Activated B cell treated with CpG ODN at 0.5 μM for 24 hours (primary cell): ENCODE measurements at regions not wholly inside any gene's neighbourhood (a gene's known extent, or its start where the extent isn't known, plus 50 kb on each side); places are given as distances from the start of the nearest gene placed in this dataset.

Experiments
- ATAC-seq: fragments of 200-7000 bp; cut with Tn5 transposase; one replicate; pipeline ENCODE4 v1.10.0; 2021; ENCODE audit warnings: low read depth, mild to moderate bottlenecking, moderate library complexity
- CTCF ChIA-PET: fragments of 350-600 bp; sonication (Branson Sonifier 250); formaldehyde crosslinking; loops from one replicate; lab custom pipeline; 2021; ENCODE audit warnings: antibody characterized with exemption; lab: Charles Lee
- POLR2A ChIA-PET: fragments of 350-600 bp; sonication (Branson Sonifier 250); formaldehyde crosslinking; loops from one replicate; lab custom pipeline; 2021; ENCODE audit warnings: antibody characterized with exemption; lab: Charles Lee
- DNase-seq: peaks from one replicate; pipeline ENCODE4 v3.0.0; 2022
- H3K27ac Mint-ChIP-seq: one replicate; pipeline ENCODE4 v1.8.0; 2020; ENCODE audit warnings: mixed read lengths
- H3K27me3 Mint-ChIP-seq: one replicate; pipeline ENCODE4 v1.8.0; 2021; ENCODE audit warnings: mixed read lengths
- H3K36me3 Mint-ChIP-seq: one replicate; pipeline ENCODE4 v1.8.0; 2021; ENCODE audit warnings: low read depth, mixed read lengths
- H3K4me1 Mint-ChIP-seq: one replicate; pipeline ENCODE4 v1.8.0; 2021; ENCODE audit warnings: mixed read lengths
- H3K4me3 Mint-ChIP-seq: one replicate; pipeline ENCODE4 v1.8.0; 2020; ENCODE audit warnings: mild to moderate bottlenecking, mixed read lengths
- H3K9me3 Mint-ChIP-seq: one replicate; pipeline ENCODE4 v1.8.0; 2020; ENCODE audit warnings: mixed read lengths
- intact Hi-C: fragments of 100-400 bp; cut with micrococcal nuclease; formaldehyde crosslinking; loops from one replicate; pipeline ENCODE4 v1.15.1; 2024
- TF ChIP-seq, protein P1 (sequence below): fragments of 200-600 bp; IDR thresholded peaks from one replicate; pipeline ENCODE4 v1.8.0; 2022; ENCODE audit warnings: antibody characterized with exemption, mild to moderate bottlenecking

DNA sequence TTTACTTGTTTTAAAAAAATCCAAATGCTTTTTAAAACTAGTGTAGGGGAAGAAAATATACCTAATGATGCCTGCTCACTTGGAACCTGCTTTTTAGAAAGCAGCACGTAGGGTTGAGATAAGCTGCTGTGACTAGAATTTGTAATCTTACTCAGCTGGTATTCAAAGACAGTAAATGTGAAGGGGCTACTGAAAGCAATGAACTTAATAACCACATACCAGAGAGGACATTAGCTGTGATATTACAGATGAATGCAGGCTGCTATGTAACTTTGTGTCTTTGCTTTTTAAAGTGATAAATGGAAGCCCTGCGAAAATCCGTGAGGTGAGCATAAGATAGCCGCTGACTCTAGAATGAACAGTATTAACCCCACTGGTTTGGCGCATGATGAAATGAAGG, 124.1 kb downstream of the TRIML1 start:
- Mint-ChIP-seq H3K4me3 (no peak overlapping the region), H3K27ac (no peak overlapping the region), H3K9me3 (peaks cover 6% of the 10 kb centered on the region), H3K36me3 (no peaks in the 10 kb centered on the region), H3K27me3 (no peaks in the 10 kb centered on the region), H3K4me1 (no peaks in the 10 kb centered on the region)
- ChIA-PET CTCF (no interaction called here), POLR2A (no interaction called here)
- DNase-seq (no peak), ATAC-seq (no peak)
- TF ChIP-seq, protein P1, sequence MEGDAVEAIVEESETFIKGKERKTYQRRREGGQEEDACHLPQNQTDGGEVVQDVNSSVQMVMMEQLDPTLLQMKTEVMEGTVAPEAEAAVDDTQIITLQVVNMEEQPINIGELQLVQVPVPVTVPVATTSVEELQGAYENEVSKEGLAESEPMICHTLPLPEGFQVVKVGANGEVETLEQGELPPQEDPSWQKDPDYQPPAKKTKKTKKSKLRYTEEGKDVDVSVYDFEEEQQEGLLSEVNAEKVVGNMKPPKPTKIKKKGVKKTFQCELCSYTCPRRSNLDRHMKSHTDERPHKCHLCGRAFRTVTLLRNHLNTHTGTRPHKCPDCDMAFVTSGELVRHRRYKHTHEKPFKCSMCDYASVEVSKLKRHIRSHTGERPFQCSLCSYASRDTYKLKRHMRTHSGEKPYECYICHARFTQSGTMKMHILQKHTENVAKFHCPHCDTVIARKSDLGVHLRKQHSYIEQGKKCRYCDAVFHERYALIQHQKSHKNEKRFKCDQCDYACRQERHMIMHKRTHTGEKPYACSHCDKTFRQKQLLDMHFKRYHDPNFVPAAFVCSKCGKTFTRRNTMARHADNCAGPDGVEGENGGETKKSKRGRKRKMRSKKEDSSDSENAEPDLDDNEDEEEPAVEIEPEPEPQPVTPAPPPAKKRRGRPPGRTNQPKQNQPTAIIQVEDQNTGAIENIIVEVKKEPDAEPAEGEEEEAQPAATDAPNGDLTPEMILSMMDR: no peak
- intact Hi-C loops: no loop called here

DNA sequence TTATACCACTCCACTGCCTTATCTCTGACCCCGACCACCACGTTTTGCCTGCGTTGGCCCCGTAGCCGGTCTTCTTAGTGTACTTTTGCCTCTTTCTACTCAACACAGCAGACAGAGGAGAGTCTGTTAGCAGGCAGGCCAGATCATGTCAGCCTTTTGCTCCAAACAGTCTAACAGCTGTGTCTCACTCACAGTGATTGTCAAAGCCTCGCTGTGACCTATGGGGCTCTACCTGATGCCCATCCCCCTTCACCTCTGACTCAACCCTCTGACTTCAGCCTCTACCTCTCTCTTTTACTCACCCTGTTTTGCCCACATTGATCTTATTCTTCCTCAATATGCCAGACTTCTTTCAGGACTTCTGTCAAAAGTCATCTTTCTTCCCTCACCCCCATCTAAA, 127.1 kb downstream of the TRIML1 start:
- Mint-ChIP-seq H3K4me3 (no peak overlapping the region), H3K27me3 (no peaks in the 10 kb centered on the region), H3K27ac (no peak overlapping the region), H3K4me1 (no peaks in the 10 kb centered on the region), H3K9me3 (peaks cover 6% of the 10 kb centered on the region), H3K36me3 (no peaks in the 10 kb centered on the region)
- intact Hi-C loops: no loop called here
- ChIA-PET CTCF (no interaction called here), POLR2A (no interaction called here)
- ATAC-seq (no peak), DNase-seq (no peak)
- TF ChIP-seq, protein P1: no peak

DNA sequence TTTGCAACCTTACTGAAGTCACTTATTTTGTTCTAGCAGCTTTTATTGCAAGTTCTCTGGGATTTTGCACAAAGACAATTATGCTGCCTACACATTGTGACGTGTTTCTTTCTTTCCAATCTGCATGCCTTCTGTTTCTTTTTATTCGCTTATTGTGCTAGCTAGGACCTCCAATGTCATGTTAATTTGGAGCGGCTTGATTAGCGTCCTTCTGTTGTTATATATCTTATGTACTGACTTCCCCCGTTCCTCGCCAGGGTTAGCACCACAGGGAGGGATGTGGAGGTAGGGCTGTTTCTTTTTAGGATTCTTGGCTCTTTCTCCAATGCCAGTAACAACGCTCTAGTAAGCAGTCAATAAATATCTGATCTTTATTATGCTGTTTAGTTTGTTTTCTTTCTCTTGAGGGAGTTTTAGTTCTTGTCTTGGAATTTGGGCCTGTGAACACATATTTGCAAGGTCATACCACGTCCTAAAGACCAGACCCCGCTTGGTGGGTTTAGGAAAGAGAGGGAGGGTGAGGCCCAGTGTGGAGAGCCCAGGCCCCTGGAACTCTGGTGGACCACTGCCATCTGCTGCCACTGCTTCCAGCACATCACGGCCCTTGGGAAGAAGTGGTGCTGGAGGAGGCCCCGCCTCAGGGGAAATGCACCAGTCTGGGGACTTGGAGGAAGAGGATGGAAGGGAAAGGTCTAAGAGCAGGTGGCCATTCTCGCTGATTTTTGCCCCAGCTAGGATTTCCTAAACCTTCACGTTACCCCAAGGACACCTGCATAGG, 129.1 kb downstream of the TRIML1 start:
- TF ChIP-seq, protein P1: no peak
- POLR2A ChIA-PET: no interaction called here
- Mint-ChIP-seq H3K27me3 (no peaks in the 10 kb centered on the region), H3K36me3 (no peaks in the 10 kb centered on the region), H3K27ac (no peak overlapping the region), H3K4me1 (no peaks in the 10 kb centered on the region), H3K9me3 (peaks cover 6% of the 10 kb centered on the region), H3K4me3 (no peak overlapping the region)
- no peak for ATAC-seq
- DNase-seq: no peak
- CTCF ChIA-PET: no interaction called here
- intact Hi-C loops: no loop called here

DNA sequence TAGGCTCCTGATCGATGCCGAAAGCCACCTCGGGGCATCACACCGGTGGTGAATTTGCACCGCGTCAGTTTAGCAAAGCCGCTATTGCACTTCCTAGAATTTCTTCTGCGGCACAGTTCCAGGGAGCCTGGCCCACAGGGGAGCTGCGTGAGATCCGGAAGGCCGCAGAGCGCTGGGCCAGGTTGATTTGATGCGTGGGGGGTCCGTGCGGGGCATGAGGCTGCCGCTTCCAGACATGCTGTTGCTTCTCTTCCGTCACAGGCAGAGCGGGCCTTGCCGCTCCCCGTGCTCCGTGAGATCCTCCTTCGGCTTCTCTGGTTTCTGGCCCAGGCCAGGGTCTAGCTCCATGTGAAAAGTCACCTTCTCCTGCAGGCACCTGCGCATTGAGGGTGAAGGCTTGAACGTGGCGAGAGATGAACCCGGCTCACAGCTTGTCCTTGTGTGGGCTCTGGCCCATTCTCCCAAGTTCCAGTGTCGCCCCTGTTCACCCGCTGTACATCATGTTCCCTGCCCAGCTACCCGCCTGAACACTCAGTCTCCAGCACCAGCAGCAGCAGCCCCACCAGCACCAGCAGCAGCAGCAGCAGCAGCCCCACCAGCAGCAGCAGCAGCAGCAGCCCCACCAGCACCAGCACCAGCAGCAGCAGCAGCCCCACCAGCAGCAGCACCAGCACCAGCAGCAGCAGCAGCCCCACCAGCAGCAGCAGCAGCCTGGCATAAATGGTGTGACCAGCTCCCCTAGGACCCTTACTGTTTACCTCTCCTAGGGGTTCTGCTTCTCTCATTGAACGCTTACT, 131.2 kb downstream of the TRIML1 start:
- POLR2A ChIA-PET: no interaction called here
- no peaks in the 10 kb centered on the region for H3K4me1 Mint-ChIP-seq
- no peaks in the 10 kb centered on the region for H3K27me3 Mint-ChIP-seq
- ATAC-seq: no peak
- no peak overlapping the region for H3K4me3 Mint-ChIP-seq
- DNase-seq: no peak
- intact Hi-C loops: no loop called here
- H3K9me3 Mint-ChIP-seq: peaks cover 4% of the 10 kb centered on the region
- TF ChIP-seq, protein P1: no peak
- CTCF ChIA-PET: no interaction called here
- no peak overlapping the region for H3K27ac Mint-ChIP-seq
- H3K36me3 Mint-ChIP-seq: no peaks in the 10 kb centered on the region

DNA sequence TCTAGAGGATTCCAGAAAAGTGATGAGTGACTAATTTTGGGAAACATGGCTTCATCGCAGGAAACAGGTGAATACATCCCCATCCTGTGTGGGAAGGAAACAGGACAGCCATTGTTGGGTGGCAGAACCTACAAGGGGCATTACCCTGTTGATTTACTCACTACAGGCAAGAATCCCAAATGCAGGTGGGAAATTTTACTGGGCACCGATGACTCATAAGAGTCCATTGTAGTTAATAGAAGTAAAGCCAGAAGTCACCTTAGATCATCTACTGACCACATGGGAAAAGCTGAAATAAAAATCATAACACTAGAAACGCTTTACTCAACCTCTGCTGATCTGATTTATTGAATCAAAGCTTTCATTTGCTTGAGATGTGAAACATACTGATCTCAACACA, 136.4 kb downstream of the TRIML1 start:
- intact Hi-C loops: no loop called here
- Mint-ChIP-seq H3K4me1 (no peaks in the 10 kb centered on the region), H3K4me3 (no peak overlapping the region), H3K27ac (no peak overlapping the region), H3K36me3 (no peaks in the 10 kb centered on the region), H3K9me3 (no peaks in the 10 kb centered on the region), H3K27me3 (no peaks in the 10 kb centered on the region)
- ATAC-seq: no peak
- POLR2A ChIA-PET: no interaction called here
- CTCF ChIA-PET: no interaction called here
- no peak for DNase-seq
- TF ChIP-seq, protein P1: no peak
